HG03045 (cell line): ENCODE measurements at regions not wholly inside any gene's neighbourhood (a gene's known extent, or its start where the extent isn't known, plus 50 kb on each side); places are given as distances from the start of the nearest gene placed in this dataset.

Experiments
- ATAC-seq: cut with Tn5 transposase; IDR thresholded peaks from one replicate; pipeline ENCODE4 v1.9.1; 2021; ENCODE audit warnings: mild to moderate bottlenecking, moderate library complexity; ENCODE audit not compliant: unreplicated experiment

DNA sequence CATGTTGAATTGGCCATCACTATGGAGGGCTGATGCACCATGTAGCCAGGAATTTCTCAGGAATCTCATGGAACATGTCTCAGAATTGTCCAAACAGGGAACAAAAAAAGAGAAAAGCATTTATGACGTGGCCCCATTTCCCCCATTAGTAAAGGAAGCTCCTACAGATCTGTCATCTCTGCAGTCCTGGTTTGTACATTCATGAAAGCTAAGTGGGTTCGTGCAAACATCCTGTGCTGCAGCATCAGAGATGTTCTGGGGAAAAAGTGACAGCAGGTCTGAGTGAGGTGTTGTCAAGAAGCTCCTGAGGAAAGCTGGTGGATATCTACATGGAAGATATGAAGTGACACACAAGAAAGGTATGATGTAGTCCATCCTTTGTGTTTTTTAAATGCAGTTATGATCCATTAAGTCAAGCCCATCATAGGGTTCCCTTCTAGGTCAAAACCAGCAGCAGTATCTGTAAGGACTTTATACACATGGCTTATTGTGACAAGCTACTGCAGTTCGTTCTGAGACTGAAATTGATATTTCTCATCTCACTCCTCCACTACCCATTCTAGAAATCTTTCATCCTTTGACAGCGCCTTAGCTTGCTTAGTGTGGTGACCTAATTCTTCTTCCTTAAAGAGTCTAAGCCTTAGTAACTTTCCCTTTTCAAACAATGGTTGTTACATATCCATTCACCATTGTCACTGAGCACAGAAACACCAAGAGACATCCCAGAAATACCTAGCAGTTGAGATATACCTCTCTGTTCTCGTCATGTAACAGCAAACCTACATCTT is 200.0 kb upstream of the TCF21 start:
- no peak for ATAC-seq

DNA sequence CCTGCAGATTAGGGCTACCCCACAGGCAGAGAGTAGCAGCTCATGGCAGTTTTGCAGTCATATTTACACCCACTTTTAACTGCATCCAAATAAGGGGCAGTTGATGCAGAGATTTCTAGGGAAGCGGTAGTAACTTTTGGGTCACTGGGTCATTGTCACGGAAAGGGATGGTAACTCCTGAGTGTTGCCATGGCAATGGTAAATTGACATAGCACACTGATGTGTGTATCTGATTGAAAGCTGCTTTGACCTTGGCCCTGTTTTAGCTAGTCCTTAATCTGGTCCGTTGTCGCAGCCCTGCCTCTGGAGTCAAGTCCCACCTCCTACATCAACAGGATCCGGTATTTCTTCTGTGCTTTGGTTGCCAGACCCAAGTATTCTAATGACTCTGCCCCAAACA is 199.1 kb upstream of the TCF21 start:
- ATAC-seq = no peak

DNA sequence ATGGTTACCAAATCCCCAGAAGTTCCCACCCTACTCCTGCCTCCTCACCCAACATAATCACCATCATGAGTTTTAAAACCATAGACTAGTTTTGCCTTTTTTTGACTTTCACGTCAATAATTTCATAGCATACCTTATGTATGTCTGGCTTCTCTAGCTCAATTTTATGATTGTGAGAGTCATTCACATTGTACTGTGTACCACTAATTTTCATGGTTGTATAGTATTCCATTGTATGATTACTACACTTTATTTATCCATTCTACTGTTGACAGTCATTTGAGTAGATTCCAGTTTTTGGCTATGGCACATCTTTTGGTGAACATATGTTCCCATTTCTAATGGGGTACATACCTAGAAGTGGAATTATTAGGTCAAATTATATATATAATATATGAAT is 195.3 kb upstream of the TCF21 start:
- no peak for ATAC-seq

DNA sequence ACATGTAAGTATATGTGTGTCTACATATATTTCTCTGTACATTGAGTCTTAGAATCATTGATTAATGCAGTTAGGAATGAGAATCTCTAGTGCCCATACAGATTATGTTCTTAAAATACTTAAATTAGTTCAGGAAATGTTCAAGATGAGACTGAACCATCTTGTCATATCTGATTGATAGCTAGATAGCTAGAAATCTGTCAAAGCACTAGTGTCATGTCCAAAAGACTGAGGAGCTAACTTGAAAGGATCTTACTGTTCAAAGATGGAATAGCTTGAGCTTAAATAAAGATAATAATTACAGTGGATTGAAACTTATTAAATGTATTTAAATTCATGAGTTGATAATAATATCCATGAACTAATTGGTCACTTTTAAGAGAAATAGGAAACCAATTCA is 191.7 kb upstream of the TCF21 start:
- ATAC-seq = no peak

DNA sequence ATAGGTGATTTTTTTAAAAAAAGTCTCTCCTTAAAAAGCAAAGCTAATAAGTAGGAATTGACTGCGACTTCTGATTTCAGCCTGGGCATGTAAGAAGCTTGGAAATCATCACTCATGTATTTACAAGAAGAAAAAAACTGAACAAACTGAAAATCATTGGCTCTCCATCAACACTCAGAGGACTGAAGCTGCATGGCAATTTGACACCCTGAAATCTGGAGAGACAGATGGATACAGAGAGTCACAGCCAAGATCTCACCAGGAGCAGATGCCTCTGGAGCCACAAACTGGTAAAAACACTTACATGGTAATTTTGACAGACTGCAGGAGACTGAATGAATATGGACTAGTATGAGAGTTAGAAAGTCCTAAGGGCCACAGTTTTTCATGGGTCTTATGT is 191.2 kb upstream of the TCF21 start:
- ATAC-seq = no peak

DNA sequence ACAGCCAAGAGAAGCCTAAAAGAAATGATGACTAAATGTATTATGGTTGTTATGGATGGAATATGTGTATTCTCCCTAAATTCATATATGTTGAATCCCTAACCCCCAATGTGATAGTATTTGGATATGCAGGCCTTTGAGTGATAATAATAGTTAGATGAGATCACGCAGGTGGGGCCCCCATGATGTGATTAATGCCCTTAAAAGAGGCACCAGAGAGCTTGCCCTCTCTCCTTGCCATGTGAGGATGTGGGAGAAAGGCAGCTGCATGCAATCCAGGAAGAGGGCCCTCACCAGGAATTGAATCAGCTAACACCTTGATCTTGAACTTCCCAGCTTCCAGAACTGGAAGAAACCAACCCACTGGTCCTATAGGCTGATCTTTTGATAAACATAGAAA is 190.6 kb upstream of the TCF21 start:
- no peak for ATAC-seq

DNA sequence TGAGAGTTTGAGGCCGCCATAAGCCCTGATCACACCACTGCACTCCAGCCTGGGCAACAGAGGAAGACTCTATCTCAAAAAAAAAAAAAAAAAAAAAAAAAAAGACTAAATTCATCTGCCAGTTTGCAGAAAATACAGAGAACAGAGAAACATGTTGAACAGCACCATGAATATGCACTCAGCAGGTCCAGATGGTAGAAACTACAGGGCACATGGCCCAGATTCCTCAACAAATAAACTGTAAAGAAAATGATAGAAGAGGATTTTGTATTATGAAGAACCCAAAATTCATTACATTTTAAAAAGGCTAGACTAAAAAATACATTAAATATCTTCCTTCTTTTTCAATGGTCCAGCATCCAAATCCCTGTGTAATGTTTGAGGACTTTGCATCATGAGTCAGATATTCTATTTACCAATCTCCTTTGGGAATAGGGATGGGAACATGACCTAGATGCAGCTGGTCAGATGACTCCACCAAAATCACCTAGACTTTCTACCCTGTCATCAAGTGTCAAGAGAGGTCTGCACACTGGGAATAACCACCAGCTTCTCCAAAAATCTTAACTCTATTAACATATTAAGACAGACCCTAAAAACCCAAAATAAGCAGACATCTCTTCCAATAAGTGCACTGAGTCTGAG is 189.1 kb upstream of the TCF21 start:
- ATAC-seq = no peak

DNA sequence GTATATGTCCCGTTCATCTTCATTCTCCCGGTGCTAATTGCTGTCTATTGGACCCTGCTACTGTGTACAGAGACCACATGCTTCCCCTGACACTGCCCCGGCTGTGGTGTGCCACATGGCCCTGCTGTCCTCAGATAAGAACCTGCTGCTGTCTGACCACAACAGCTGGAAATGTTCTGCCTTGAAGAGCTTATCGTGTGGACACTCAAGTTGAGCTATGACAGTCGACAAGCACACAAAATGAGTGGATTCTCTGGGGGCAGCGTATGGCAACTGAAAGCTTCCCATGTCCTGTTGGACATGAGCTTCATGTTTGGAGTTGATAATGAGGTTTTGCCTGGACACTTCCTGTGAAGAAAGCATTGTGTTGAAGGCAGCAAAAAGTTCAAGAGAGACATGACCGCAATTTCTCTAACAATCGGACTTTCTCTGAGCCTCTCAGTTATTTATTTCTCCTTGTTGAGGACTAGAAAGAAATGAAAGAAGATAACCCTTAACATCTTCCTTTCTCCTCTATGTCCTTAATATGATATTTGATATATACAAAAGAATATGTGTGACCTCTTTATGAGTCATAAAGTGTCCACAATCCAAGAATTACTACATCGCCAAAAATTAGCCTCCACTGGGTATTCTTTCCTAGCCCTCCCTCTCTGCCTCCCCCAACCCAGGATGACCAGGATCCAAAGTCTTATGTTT is 187.1 kb upstream of the TCF21 start:
- no peak for ATAC-seq

DNA sequence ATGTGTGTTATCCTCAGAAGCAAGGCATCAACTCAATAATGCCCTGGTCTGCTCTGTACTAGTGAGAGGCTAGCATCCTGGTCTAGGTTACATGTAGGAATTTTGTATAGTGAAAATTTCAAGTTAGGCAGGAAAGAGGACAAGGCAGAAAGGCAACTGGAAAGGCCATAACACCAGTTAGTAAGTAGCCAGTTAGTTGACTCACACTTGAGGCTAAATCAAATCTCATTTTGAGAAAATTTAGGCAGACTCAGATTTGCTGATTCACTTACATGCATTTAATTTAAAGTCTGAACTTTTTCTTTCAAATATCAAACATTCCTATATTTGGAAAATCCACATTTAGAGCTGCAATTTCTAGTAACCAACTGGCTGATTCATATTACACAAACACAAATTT is 184.5 kb upstream of the TCF21 start:
- no peak for ATAC-seq

DNA sequence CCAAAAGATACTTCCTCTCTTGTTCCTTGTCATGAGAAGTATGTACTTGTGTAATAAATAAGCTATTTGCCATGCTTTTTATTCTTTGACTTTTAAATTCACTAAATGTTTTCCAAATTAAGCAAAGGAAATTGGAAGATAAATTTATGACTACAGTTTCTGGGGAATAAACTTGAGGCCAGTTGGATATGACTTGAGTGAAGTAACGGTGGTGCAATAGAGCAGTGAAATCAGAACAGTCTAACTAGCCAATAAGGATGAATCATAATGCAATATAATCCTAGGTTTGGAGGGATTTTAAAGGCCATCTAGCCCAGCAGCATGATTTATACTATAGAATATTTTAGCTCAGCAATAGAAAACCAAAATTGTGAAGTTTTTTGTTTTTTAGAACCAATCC is 183.8 kb upstream of the TCF21 start:
- ATAC-seq = no peak

DNA sequence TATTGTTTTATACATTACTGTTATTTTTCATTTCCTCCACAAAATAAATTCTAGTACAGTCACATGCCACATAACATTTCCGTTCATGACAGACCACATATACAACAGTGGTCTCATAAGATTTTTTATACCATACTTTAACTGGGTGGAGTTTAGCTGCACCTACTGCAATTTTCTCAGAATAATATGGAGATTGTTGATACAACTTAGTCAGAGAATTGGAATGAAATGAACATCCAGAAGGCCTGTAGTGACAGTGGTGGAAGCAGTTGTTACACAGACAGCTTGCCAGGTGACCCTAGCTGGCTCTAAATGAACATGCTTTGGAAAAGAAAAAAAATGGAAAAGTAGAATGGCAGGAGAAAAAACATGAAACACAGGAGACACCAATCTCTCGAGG is 183.2 kb upstream of the TCF21 start:
- ATAC-seq = no peak

DNA sequence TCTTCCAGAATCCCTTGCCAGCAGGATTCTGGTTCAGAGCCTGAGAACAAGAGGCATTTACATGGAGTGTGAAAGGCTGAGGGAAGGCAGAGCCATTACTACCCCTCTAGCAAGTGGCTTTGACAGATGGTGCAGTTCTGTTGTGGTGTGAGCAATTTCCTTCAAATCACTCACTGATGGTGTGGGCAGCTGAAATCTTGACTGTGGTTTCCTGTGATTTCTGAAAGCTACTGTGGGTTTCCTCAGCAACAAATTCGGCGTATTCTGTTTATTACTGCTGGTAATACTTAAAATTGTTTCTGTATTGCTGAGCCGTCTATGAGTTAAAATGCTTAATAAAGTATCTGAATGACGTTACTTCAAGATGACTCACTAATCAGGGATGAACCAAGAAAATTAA is 181.5 kb upstream of the TCF21 start:
- no peak for ATAC-seq

DNA sequence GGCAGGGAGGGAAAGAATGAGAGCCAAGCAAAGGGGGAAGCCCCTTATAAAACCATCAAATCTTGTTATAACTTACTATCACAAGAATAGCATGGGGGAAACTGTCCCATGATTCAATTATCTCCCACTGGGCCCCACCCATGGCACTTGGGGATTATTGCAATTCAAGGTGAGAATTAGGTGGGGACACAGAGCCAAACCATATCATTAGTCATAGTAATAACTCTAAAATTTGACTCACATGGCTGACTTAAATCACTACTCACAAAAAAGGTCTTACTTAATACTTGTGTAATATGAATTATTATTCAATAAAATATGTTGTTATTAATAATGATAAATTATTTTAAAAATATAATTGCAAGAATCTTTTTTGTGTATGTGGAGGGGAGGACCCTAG is 178.1 kb upstream of the TCF21 start:
- no peak for ATAC-seq

DNA sequence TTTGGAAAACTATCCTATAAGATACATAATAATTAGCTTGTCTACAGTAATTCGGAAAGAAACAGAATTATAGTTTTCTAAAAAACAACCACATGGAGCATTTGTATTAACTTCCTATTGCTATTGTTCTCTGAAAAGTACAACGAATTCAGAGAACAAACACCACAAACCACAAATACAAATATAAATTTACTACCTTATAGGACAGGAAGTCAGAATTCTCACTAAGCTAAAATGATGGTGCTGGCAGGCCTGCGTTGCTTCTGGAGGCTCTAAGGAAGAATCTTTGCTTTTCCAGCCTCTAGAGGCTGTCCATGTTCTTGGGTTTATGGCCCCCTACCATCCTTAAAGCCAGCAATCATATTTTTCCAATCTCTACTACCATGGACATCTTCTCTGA is 173.6 kb upstream of the TCF21 start:
- ATAC-seq = no peak

DNA sequence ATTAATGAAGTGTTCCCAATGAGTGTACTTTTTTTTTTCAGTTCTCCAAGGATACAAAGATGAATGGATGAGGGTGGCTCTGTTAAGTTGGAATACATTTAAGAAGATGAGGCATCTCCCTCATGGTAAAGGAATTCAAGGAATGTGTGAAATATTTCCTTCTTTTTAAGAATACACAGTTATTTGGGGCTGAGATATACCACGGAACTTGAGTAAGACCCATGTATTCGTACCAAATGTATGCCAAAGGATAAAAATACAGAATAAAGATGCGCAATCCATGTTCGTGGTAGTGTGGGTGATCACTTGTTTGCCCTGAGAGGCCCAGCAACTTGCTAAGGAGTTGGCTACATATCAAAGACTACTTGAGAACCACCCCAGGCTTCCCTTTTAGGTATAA is 164.2 kb upstream of the TCF21 start:
- ATAC-seq = no peak

DNA sequence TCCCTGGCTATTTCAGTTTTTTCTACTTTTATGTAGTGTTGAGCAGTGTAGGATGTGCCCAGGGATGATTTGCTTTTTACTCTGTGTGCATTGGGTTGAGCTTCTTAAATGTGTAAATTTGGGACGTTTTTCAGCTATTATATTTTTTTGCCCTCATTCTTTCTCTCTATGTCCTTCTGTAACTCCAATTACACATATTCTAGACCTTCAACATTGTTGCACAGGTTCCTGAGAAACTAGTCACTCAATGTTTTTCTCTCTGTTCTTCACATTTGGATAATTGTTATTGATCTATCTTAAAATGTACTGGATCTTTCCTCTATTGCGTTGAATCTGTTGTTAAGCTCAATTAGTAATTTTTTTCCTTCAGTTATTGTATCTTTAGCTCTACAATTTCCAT is 162.7 kb upstream of the TCF21 start:
- no peak for ATAC-seq

DNA sequence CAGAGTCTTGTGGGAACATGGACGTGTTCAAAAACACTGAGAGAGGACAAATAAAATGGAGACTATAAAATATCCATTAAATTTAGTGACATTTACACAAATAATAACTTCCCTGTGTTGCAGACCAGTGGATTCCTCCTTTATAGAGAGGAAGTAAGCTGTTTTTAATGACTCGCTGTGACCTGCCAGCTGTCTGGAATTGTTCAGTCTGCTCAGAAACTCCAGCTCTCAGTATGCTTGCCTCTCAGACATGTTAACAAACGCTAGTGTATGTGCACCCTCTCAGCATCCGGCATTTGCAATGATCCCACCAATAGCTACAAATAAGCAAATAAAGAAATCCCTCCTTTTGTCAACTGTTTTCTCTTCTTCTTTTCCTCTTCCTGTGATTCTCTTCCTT is 158.0 kb upstream of the TCF21 start:
- no peak for ATAC-seq

DNA sequence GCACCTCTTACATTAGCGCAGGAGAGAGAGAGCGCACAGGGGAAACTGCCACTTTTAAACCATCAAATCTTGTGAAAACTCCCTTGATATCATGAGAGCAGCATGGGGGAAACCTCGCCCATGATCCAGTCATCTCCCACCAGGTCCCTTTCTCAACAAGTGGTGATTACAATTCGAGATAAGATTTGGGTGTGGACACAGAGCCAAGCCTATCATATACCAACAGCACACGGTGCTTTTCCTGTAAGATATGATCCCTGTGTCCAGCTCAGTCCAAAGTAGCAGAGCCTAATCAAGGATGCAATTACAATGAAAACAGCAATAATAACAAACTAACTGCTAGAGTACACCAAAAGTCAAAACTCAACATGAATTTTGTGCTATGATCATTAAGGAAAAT is 148.7 kb upstream of the TCF21 start:
- ATAC-seq = no peak

DNA sequence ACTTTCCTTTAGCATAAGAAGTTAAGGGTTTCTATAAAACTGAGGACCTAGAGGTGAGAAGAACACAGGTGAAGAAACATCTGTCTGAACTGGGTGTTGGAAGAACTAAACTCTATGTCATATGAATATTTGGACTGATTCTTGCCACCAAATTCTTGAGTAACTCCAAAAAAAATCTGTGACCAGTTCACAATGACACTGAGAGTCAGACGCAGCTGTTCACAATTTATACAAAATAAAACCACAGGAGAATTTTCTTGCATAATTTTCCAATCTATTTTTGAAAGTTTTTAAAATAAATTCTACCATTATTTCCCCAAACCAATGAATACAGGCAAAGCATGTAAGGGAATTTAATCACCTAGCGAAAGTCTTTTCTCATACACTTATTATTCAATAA is 148.1 kb upstream of the TCF21 start:
- ATAC-seq = no peak

DNA sequence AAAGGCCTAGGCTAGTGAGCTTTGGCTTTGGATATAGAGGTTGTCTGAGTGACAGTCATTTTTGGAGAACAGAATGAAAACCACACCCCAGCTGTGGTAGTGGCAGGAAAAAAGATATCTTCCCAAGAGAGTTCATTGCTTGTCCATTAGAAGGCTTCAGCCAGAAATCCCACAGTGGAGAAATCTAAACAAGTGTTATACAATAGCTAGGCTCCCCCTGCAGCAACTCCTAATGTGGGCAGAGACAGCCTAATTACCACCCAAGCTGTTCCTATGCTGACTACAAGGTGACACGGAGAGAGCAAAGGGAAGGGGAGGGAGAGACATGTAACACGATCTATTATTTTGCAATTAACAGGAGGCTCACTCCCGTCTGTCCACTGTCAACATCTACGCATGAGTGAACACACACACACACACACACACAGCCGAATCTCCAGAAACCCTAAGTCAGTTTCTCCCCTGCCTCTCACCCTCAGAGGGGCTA is 147.5 kb upstream of the TCF21 start:
- no peak for ATAC-seq

DNA sequence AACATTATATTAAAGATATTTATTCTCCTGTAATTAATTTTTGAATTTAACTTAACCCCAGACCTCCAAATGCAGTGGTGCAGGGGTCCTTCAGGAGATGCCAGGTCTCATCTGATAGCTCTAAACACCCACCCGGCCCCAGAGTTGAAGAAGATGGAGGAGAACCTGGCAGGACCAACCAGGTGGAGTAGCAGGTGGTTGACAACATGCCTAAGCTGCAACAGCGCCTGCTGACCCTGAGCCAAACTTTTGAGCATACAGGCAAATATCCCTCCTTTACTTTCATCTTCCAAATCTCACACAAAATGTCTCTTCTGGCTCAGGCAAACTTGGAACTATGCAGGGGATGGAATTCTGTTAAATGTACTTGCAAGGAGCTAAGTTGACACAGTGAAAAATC is 145.3 kb upstream of the TCF21 start:
- no peak for ATAC-seq

DNA sequence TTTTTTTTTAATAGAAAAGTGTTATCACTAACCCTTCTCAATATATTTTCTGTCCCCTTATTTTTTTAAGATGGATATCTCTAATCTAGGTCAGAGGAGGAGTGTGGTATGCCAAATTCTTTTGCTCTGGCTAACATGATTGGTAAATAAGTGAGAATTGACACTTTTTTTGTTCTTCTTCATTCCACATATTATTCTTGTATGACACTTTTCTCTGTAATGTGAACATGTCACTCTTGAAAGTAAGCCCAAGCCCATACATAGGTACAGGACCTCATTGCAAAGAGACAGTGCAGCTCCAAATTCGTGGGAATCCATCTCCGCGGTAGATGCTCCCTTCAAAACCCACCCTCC is 142.5 kb upstream of the TCF21 start:
- ATAC-seq = no peak
